Smooth muscle cell (in vitro differentiated cells): ENCODE measurements at regions not wholly inside any gene's neighbourhood (a gene's known extent, or its start where the extent isn't known, plus 50 kb on each side); places are given as distances from the start of the nearest gene placed in this dataset.

Experiments
- DNase-seq: peaks from one replicate; lab custom pipeline; 2025; ENCODE audit not compliant: unreplicated experiment; lab: John Stamatoyannopoulos, UW
- H2AFZ ChIP-seq: fragments of 200-600 bp; sonication (generic); 2 replicates; pipeline ENCODE4 v1.6.0; 2016; ENCODE audit warnings: antibody characterized with exemption, low read depth, mild to moderate bottlenecking
- H3F3A ChIP-seq: fragments of 200-600 bp; sonication (generic); 2 replicates; pipeline ENCODE4 v1.6.0; 2017; ENCODE audit warnings: antibody characterized with exemption, low read depth
- H3K27ac ChIP-seq: fragments of 200-600 bp; sonication (generic); 2 replicates; pipeline ENCODE4 v1.5.1; 2016; ENCODE audit warnings: low read depth, mild to moderate bottlenecking
- H3K27me3 ChIP-seq: fragments of 200-600 bp; sonication (generic); 2 replicates; pipeline ENCODE4 v1.6.1; 2016; ENCODE audit warnings: low read depth, mild to moderate bottlenecking
- H3K36me3 ChIP-seq: fragments of 200-600 bp; sonication (generic); 2 replicates; pipeline ENCODE4 v1.5.1; 2016; ENCODE audit warnings: low read depth
- H3K4me1 ChIP-seq: fragments of 200-600 bp; sonication (generic); 2 replicates; pipeline ENCODE4 v1.5.1; 2016; ENCODE audit warnings: low read depth
- H3K4me2 ChIP-seq: fragments of 200-600 bp; sonication (generic); 2 replicates; pipeline ENCODE4 v1.6.0; 2016; ENCODE audit warnings: mild to moderate bottlenecking
- H3K4me3 ChIP-seq: fragments of 200-600 bp; sonication (generic); 2 replicates; pipeline ENCODE4 v1.5.1; 2016; ENCODE audit warnings: mild to moderate bottlenecking
- H3K79me2 ChIP-seq: fragments of 200-600 bp; sonication (generic); 2 replicates; pipeline ENCODE4 v1.6.0; 2016; ENCODE audit warnings: low read depth, mild to moderate bottlenecking
- H3K9ac ChIP-seq: fragments of 200-600 bp; sonication (generic); 2 replicates; pipeline ENCODE4 v1.6.0; 2016; ENCODE audit warnings: low read depth
- H3K9me3 ChIP-seq: fragments of 200-600 bp; sonication (generic); replicated peaks from 2 replicates; pipeline ENCODE4 v1.5.1; 2016; ENCODE audit warnings: low read depth
- H4K20me1 ChIP-seq: fragments of 200-600 bp; sonication (generic); 2 replicates; pipeline ENCODE4 v1.6.0; 2016; ENCODE audit warnings: low read depth
- WGBS: methylation state at CpG from one replicate; pipeline ENCODE4 v1.1.7; 2016; ENCODE audit warnings: low lambda C conversion rate; 5-methylcytosine and 5-hydroxymethylcytosine counted together
- TF ChIP-seq, protein P1 (sequence below): fragments of 200-600 bp; sonication (generic); IDR thresholded peaks from 2 replicates; pipeline ENCODE4 v1.5.1; 2017; ENCODE audit warnings: borderline replicate concordance, mild to moderate bottlenecking, antibody characterized with exemption; ENCODE audit not compliant: insufficient read depth, poor library complexity, severe bottlenecking

DNA sequence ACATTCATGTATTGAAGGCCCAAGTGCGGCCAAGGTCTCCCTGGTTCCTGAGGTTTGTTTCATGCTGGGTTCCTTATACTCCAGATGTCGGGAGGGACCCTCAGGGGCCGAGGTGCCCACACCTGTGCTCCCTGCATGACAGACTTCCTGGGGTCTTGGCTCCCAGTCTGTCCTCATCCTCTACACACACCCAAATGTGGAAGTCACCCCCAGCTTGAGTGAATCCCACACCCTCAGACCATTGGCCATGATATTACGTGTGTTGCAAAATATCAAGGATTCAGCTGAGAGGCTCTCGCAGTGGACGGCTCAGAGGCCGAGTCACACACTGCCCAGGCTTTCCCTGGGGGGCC lies 82.2 kb upstream of the DUSP22 start:
- TF ChIP-seq, protein P1, sequence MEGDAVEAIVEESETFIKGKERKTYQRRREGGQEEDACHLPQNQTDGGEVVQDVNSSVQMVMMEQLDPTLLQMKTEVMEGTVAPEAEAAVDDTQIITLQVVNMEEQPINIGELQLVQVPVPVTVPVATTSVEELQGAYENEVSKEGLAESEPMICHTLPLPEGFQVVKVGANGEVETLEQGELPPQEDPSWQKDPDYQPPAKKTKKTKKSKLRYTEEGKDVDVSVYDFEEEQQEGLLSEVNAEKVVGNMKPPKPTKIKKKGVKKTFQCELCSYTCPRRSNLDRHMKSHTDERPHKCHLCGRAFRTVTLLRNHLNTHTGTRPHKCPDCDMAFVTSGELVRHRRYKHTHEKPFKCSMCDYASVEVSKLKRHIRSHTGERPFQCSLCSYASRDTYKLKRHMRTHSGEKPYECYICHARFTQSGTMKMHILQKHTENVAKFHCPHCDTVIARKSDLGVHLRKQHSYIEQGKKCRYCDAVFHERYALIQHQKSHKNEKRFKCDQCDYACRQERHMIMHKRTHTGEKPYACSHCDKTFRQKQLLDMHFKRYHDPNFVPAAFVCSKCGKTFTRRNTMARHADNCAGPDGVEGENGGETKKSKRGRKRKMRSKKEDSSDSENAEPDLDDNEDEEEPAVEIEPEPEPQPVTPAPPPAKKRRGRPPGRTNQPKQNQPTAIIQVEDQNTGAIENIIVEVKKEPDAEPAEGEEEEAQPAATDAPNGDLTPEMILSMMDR = no peak
- DNase-seq = no peak
- 92% methylated on average over 7 of the region's 7 CpGs for WGBS
- Histone ChIP-seq H3K9me3 (no peaks in the 10 kb centered on the region), H3F3A (no peaks in the 10 kb centered on the region), H4K20me1 (no peaks in the 10 kb centered on the region), H2AFZ (no peak overlapping the region), H3K79me2 (no peaks in the 10 kb centered on the region), H3K9ac (no peak overlapping the region), H3K27ac (no peak overlapping the region), H3K36me3 (no peaks in the 10 kb centered on the region), H3K27me3 (peaks cover 24% of the 10 kb centered on the region), H3K4me3 (no peak overlapping the region), H3K4me1 (no peaks in the 10 kb centered on the region), H3K4me2 (no peak overlapping the region)

DNA sequence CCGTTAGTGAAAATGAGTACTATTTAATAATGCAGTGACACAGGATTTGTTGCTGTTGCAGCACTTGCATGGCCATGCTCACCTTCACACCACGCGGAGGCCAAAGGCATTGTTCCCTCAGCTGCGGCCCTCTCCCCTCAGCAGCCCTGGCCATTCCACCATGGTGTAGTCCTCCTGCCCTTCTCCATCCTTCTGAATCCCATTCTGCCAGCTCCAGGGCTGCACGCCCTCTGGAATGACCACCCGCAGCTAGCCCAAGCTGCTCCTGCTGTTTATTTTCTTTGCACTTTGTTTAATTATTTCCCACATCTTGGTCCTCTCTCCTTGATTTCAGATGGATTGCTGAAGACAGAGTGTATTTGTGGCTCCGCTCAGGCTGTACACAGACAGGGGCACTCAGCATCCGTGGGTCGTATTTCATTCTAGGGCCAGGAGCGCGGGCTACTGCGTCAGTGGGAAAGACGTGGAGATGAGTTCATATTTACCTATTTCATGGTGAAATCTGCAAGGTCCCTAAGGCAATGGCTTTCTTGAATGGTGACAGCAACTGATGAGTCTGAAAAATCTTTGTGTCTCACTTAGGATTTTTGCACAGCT lies 81.4 kb upstream of the DUSP22 start:
- no peak for DNase-seq
- Histone ChIP-seq H3F3A (no peaks in the 10 kb centered on the region), H2AFZ (no peak overlapping the region), H3K27ac (no peak overlapping the region), H4K20me1 (no peaks in the 10 kb centered on the region), H3K79me2 (no peaks in the 10 kb centered on the region), H3K4me1 (no peaks in the 10 kb centered on the region), H3K27me3 (peaks cover 24% of the 10 kb centered on the region), H3K36me3 (no peaks in the 10 kb centered on the region), H3K4me2 (no peak overlapping the region), H3K9me3 (no peaks in the 10 kb centered on the region), H3K4me3 (no peak overlapping the region), H3K9ac (no peak overlapping the region)
- WGBS = 94% methylated on average over 13 of the region's 13 CpGs
- TF ChIP-seq, protein P1 = no peak

- H2AFZ ChIP-seq = no peak overlapping the region
- TF ChIP-seq, protein P1 = no peak
- peaks cover 24% of the 10 kb centered on the region for H3K27me3 ChIP-seq
- H4K20me1 ChIP-seq = no peaks in the 10 kb centered on the region
- no peak overlapping the region for H3K4me2 ChIP-seq
- DNase-seq = no peak
- H3K27ac ChIP-seq = no peak overlapping the region
- WGBS = 93% methylated on average over 10 of the region's 10 CpGs
- H3K36me3 ChIP-seq = no peaks in the 10 kb centered on the region
- no peak overlapping the region for H3K9ac ChIP-seq
- H3K4me3 ChIP-seq = no peak overlapping the region
- H3K4me1 ChIP-seq = no peaks in the 10 kb centered on the region
- no peaks in the 10 kb centered on the region for H3K9me3 ChIP-seq
- no peaks in the 10 kb centered on the region for H3K79me2 ChIP-seq
- H3F3A ChIP-seq = no peaks in the 10 kb centered on the region
These were observed 80.3 kb upstream of the DUSP22 start for GRCh38 chr6:211871-212497.

DNA sequence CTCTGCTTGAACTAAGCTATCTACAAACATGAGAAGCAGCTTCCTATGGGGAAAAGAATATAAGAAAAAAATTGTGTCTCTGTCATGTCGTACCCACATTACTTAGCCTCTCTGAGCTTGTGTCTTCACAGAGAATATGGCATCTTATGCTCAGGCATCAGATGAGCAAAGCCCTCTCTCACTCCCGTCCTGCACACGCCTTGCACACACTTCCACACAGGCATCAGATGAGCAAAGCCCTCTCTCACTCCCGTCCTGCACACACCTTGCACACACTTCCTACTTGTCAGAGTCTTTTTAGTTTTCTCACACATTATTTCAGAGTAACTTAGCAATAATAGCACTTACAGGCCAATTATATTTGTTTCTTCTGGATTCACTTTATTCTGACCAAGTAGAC lies 79.0 kb upstream of the DUSP22 start:
- 85% methylated on average over 4 of the region's 4 CpGs for WGBS
- no peaks in the 10 kb centered on the region for H3K9me3 ChIP-seq
- no peak overlapping the region for H2AFZ ChIP-seq

More for the DNA sequence above, 79.0 kb upstream of the DUSP22 start:
- no peak for DNase-seq
- Histone ChIP-seq H4K20me1 (no peaks in the 10 kb centered on the region), H3K27me3 (peaks cover 24% of the 10 kb centered on the region), H3K4me3 (no peak overlapping the region), H3K9ac (no peak overlapping the region), H3K4me1 (no peaks in the 10 kb centered on the region), H3F3A (no peaks in the 10 kb centered on the region), H3K27ac (no peak overlapping the region), H3K36me3 (no peaks in the 10 kb centered on the region), H3K79me2 (no peaks in the 10 kb centered on the region), H3K4me2 (no peak overlapping the region)
- TF ChIP-seq, protein P1 = no peak
